ENCODE measurements at regions not wholly inside any gene's neighbourhood (a gene's known extent, or its start where the extent isn't known, plus 50 kb on each side); places are given as distances from the start of the nearest gene placed in this dataset.

DNA sequence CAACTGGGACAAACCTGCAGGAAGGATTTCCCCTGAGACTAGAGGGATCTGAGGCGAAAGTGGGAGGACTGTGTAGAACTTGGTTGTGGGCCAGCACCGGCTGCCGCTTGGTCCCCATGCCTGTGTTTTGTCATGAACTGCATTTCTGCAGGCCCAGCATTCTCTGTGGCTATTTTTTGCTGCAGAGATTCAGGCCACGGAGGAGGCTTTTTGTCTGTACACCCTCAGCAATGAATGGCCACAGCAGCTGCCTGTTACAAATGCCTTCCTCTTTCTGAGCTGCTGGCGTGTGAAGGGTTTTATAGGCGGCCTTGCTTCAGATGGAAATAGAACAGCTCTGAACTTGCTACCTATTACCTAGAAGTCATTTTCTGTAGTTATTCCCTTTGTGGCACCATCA is 164.4 kb downstream of the SH2D4B start:
- no peak for ATAC-seq
- Histone ChIP-seq H3K27me3 (peaks cover 2% of the 10 kb centered on the region), H3K36me3 (no peaks in the 10 kb centered on the region), H3K27ac (no peak overlapping the region), H3K9me3 (no peaks in the 10 kb centered on the region), H3K4me1 (peaks cover 0 to 8% (median 0%) of the 10 kb centered on the region in 3 donors), H3K4me3 (no peak overlapping the region)
- WGBS, 2 donors (ENCODE audit: low coverage in 1 of 2): 27% methylated on average over 6 of the region's 6 CpGs; no CpG with 5 or more reads in 1 of the 2 donors
- TF ChIP-seq CTCF (IDR thresholded peaks at IDR 0.05) (no peak), POLR2A (IDR thresholded peaks at IDR 0.05) (no peak), EP300 (IDR thresholded peaks at IDR 0.05) (no peak), POLR2AphosphoS5 (IDR thresholded peaks at IDR 0.05) (no peak)

- Histone ChIP-seq H3K9me3 (no peaks in the 10 kb centered on the region), H3K4me3 (no peak overlapping the region), H3K27ac (no peak overlapping the region), H3K27me3 (no peaks in the 10 kb centered on the region), H3K36me3 (no peaks in the 10 kb centered on the region), H3K4me1 (no peaks in the 10 kb centered on the region)
- ATAC-seq: no peak
- TF ChIP-seq POLR2A (IDR thresholded peaks at IDR 0.05) (no peak), CTCF (IDR thresholded peaks at IDR 0.05) (no peak), POLR2AphosphoS5 (IDR thresholded peaks at IDR 0.05) (no peak), EP300 (IDR thresholded peaks at IDR 0.05) (no peak)
Measured at GRCh38 chr10:80705899-80706298, 168.2 kb downstream of the SH2D4B start.

GRCh38 chr10:80708185-80708584 is 170.5 kb downstream of the SH2D4B start:
- TF ChIP-seq POLR2AphosphoS5 (IDR thresholded peaks at IDR 0.05) (no peak), EP300 (IDR thresholded peaks at IDR 0.05) (no peak), POLR2A (IDR thresholded peaks at IDR 0.05) (no peak), CTCF (IDR thresholded peaks at IDR 0.05) (no peak)

DNA sequence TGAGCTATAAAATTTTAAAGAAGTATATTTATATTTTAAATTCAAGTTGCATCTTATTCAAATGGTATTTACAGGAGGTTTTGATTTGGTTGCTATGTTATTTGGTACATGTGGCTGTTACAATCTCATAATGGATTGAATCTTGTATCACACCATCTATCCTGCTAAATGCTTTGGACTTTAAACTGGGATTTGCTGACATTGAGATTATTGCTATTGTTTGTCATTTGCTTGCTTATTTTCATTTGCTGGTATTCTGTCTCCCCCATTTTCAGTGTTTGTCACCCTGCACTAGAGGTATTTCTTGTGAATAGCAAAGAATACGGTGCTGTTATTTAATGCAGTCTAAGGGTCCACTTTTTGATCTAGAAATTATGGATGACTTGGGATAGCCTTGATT is 171.1 kb downstream of the SH2D4B start:
- WGBS, 2 donors (ENCODE audit: low coverage in 1 of 2): 78 to 85% methylated on average over 1 of the region's 1 CpG
- Histone ChIP-seq H3K4me1 (no peaks in the 10 kb centered on the region), H3K9me3 (no peaks in the 10 kb centered on the region), H3K4me3 (no peak overlapping the region), H3K27ac (no peak overlapping the region), H3K27me3 (no peaks in the 10 kb centered on the region), H3K36me3 (no peaks in the 10 kb centered on the region)
- TF ChIP-seq POLR2AphosphoS5 (IDR thresholded peaks at IDR 0.05): no peak
- TF ChIP-seq EP300 (IDR thresholded peaks at IDR 0.05): no peak
- TF ChIP-seq POLR2A (IDR thresholded peaks at IDR 0.05): no peak
- no peak for TF ChIP-seq CTCF (IDR thresholded peaks at IDR 0.05)
- ATAC-seq: no peak

More at GRCh38 chr10:80708185-80708584, 170.5 kb downstream of the SH2D4B start:
- Histone ChIP-seq H3K27me3 (no peaks in the 10 kb centered on the region), H3K27ac (no peak overlapping the region), H3K4me3 (no peak overlapping the region), H3K36me3 (no peaks in the 10 kb centered on the region), H3K9me3 (no peaks in the 10 kb centered on the region), H3K4me1 (no peaks in the 10 kb centered on the region)
- WGBS, 2 donors (ENCODE audit: low coverage in 1 of 2): 85 to 87% methylated on average over 2 of the region's 2 CpGs
- no peak for ATAC-seq

DNA sequence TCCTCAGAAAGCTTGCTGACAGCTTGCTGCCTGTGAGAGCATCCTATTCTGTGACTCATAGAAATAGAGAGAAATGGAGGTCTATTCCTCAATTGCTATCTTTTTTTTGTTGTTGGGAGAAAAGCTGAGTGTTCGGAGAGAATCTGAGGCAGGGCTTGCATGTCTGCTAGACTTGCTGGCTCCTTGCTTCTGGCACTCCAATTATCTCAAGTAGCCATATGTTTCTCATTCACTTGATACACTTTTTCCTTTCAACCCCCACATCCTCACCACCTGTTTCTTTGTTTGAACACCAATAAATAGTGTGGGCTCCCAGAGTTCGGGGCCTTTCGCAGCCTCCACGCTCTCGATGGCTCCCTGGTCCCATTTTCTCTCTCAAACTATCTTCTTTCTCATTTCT is 172.2 kb downstream of the SH2D4B start:
- 57 to 87% methylated on average over 4 to 5 of the region's 5 CpGs for WGBS, 2 donors (ENCODE audit: low coverage in 1 of 2)
- Histone ChIP-seq H3K4me3 (no peak overlapping the region), H3K36me3 (no peaks in the 10 kb centered on the region), H3K27me3 (peaks cover 3% of the 10 kb centered on the region), H3K27ac (no peak overlapping the region), H3K9me3 (no peaks in the 10 kb centered on the region), H3K4me1 (no peaks in the 10 kb centered on the region)
- no peak for ATAC-seq
- TF ChIP-seq EP300 (IDR thresholded peaks at IDR 0.05) (no peak), CTCF (IDR thresholded peaks at IDR 0.05) (no peak), POLR2AphosphoS5 (IDR thresholded peaks at IDR 0.05) (no peak), POLR2A (IDR thresholded peaks at IDR 0.05) (no peak)
